ENCODE measurements at regions not wholly inside any gene's neighbourhood (a gene's known extent, or its start where the extent isn't known, plus 50 kb on each side); places are given as distances from the start of the nearest gene placed in this dataset.

GRCh38 chr3:152102410-152102809 lies 166.3 kb upstream of the MBNL1 start:
- WGBS, 3 donors = 77 to 83% (median 83%) methylated on average over 7 of the region's 7 CpGs
- no peak overlapping the region for H3K27ac ChIP-seq
- no peaks in the 10 kb centered on the region for H3K36me3 ChIP-seq (ENCODE audit: insufficient read depth in 1 of 2, low read depth in 1 of 2)
- H3K9me3 ChIP-seq = no peaks in the 10 kb centered on the region
- TF ChIP-seq CTCF (IDR thresholded peaks at IDR 0.05) = no peak
- ATAC-seq (no peak), DNase-seq (no peak)
- intact Hi-C loops (cut with DNase I) = no loop called here
- no peaks in the 10 kb centered on the region for H3K4me1 ChIP-seq
- H3K4me3 ChIP-seq = no peak overlapping the region
- no peaks in the 10 kb centered on the region for H3K27me3 ChIP-seq (ENCODE audit: insufficient read depth in 3 of 3, low read length in 2 of 3)

DNA sequence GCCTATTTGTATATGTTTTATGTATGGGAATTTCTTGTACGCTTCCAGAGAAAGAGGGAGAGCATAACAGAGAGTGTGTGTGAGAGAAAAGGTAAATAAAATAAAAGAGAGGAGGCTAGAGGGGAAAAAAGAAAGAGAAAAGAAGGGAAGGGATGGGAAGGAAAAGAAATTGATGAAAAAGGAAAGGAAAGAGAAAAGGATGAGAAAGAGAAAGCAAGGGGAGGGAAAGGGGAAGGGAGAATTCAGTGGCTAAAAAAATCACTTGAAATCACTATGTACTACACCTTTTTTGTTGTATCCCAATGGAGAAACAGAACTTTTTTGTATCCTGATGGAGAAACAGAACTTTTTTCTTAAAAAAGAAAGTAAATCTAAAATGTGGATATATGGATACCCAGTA lies 165.5 kb upstream of the MBNL1 start:
- H3K36me3 ChIP-seq (ENCODE audit: insufficient read depth in 1 of 2, low read depth in 1 of 2) = no peaks in the 10 kb centered on the region
- H3K9me3 ChIP-seq = no peaks in the 10 kb centered on the region
- no peak for TF ChIP-seq CTCF (IDR thresholded peaks at IDR 0.05)
- H3K4me1 ChIP-seq = no peaks in the 10 kb centered on the region
- ATAC-seq (no peak), DNase-seq (no peak)
- no peaks in the 10 kb centered on the region for H3K27me3 ChIP-seq (ENCODE audit: insufficient read depth in 3 of 3, low read length in 2 of 3)
- 91 to 97% (median 97%) methylated on average over 1 of the region's 1 CpG for WGBS, 3 donors
- H3K4me3 ChIP-seq = no peak overlapping the region
- no peak overlapping the region for H3K27ac ChIP-seq
- intact Hi-C loops (cut with DNase I) = no loop called here

- intact Hi-C loops (cut with DNase I) = no loop called here
- Histone ChIP-seq H3K27me3 (ENCODE audit: insufficient read depth in 3 of 3, low read length in 2 of 3) (no peaks in the 10 kb centered on the region), H3K4me3 (no peak overlapping the region), H3K4me1 (no peaks in the 10 kb centered on the region), H3K36me3 (ENCODE audit: insufficient read depth in 1 of 2, low read depth in 1 of 2) (no peaks in the 10 kb centered on the region), H3K27ac (no peak overlapping the region), H3K9me3 (no peaks in the 10 kb centered on the region)
- TF ChIP-seq CTCF (IDR thresholded peaks at IDR 0.05) = no peak
- DNase-seq (no peak), ATAC-seq (no peak)
- 77 to 84% (median 78%) methylated on average over 3 of the region's 3 CpGs for WGBS, 3 donors
Measured at GRCh38 chr3:152104847-152105415, 163.8 kb upstream of the MBNL1 start.

- H3K27me3 ChIP-seq (ENCODE audit: insufficient read depth in 3 of 3, low read length in 2 of 3) = no peaks in the 10 kb centered on the region
- no peak for TF ChIP-seq CTCF (IDR thresholded peaks at IDR 0.05)
- no peaks in the 10 kb centered on the region for H3K9me3 ChIP-seq
- no peaks in the 10 kb centered on the region for H3K36me3 ChIP-seq (ENCODE audit: insufficient read depth in 1 of 2, low read depth in 1 of 2)
- 75 to 79% (median 77%) methylated on average over 5 of the region's 5 CpGs for WGBS, 3 donors
- no peak overlapping the region for H3K27ac ChIP-seq
- no peaks in the 10 kb centered on the region for H3K4me1 ChIP-seq
- intact Hi-C loops (cut with DNase I) = no loop called here
- H3K4me3 ChIP-seq = no peak overlapping the region
- DNase-seq (no peak), ATAC-seq (no peak)
Measured at GRCh38 chr3:152105446-152105845, 163.3 kb upstream of the MBNL1 start.

DNA sequence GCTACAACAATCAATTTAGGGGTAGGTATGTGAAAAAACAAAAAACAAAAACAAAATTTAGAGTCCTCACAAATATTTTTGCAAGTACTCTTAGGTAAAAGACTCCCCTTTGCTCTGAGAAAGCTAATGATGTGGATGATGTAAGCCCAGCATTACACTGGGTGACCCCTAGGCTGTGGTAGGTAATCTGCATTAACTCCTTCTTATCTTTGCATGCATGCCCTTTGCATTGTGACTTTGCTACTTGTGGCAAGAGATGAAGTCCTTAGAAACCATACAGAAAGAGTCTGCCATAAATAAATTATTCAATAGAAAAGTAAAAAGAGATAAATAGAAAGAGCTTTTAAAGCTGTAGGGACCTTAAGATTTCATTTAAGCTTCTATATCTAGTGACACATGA lies 159.7 kb upstream of the MBNL1 start:
- H3K4me3 ChIP-seq = no peak overlapping the region
- no peak for DNase-seq
- no peaks in the 10 kb centered on the region for H3K9me3 ChIP-seq
- no peak for TF ChIP-seq CTCF (IDR thresholded peaks at IDR 0.05)
- H3K4me1 ChIP-seq = no peaks in the 10 kb centered on the region
- H3K27me3 ChIP-seq (ENCODE audit: insufficient read depth in 3 of 3, low read length in 2 of 3) = no peaks in the 10 kb centered on the region
- no peak overlapping the region for H3K27ac ChIP-seq
- no peaks in the 10 kb centered on the region for H3K36me3 ChIP-seq (ENCODE audit: insufficient read depth in 1 of 2, low read depth in 1 of 2)
- ATAC-seq = no peak
- intact Hi-C loops (cut with DNase I) = no loop called here
